H9 (cell line): ENCODE measurements at regions not wholly inside any gene's neighbourhood (a gene's known extent, or its start where the extent isn't known, plus 50 kb on each side); places are given as distances from the start of the nearest gene placed in this dataset.

Experiments used
- DNase-seq: peaks from one replicate; pipeline ENCODE4 v3.0.0-alpha.2; 2017
- H2AFZ ChIP-seq: one replicate; pipeline ENCODE4 v1.6.1; 2013; ENCODE audit warnings: mild to moderate bottlenecking, low read length, control low read depth, moderate library complexity
- H2AK5ac ChIP-seq: 2 replicates; pipeline ENCODE4 v1.6.1; 2013; ENCODE audit warnings: low read length, control low read depth, mixed read lengths; ENCODE audit not compliant: insufficient read length
- H2BK120ac ChIP-seq: one replicate; pipeline ENCODE4 v1.6.1; 2013; ENCODE audit warnings: low read depth, mild to moderate bottlenecking, low read length, control low read depth, inconsistent platforms; ENCODE audit not compliant: poor library complexity, severe bottlenecking
- H2BK12ac ChIP-seq: 2 replicates; pipeline ENCODE4 v1.6.1; 2013; ENCODE audit warnings: low read length, control low read depth, mixed read lengths, low read depth; ENCODE audit not compliant: insufficient read length
- H2BK15ac ChIP-seq: 2 replicates; pipeline ENCODE4 v1.6.1; 2013; ENCODE audit warnings: low read depth, low read length, control low read depth
- H2BK20ac ChIP-seq: one replicate; pipeline ENCODE4 v1.6.1; 2013; ENCODE audit warnings: low read depth, mild to moderate bottlenecking, low read length, control low read depth, inconsistent platforms; ENCODE audit not compliant: poor library complexity, severe bottlenecking
- H2BK5ac ChIP-seq: 2 replicates; pipeline ENCODE4 v1.6.1; 2013; ENCODE audit warnings: low read length, control low read depth, mixed read lengths; ENCODE audit not compliant: insufficient read length
- H3K14ac ChIP-seq: 2 replicates; pipeline ENCODE4 v1.6.1; 2013; ENCODE audit warnings: low read length, control low read depth; ENCODE audit not compliant: insufficient read depth
- H3K18ac ChIP-seq: 2 replicates; pipeline ENCODE4 v1.6.1; 2013; ENCODE audit warnings: low read depth, mild to moderate bottlenecking, mixed read lengths, low read length, control low read depth; ENCODE audit not compliant: insufficient read length
- H3K23ac ChIP-seq: 2 replicates; pipeline ENCODE4 v1.6.1; 2013; ENCODE audit warnings: low read length, control low read depth, mixed read lengths, low read depth; ENCODE audit not compliant: insufficient read length
- H3K23me2 ChIP-seq: 2 replicates; pipeline ENCODE4 v1.6.1; 2013; ENCODE audit warnings: low read depth, mild to moderate bottlenecking, mixed read lengths, low read length, control low read depth; ENCODE audit not compliant: insufficient read length, poor library complexity, severe bottlenecking
- H3K27ac ChIP-seq: 2 replicates; pipeline ENCODE4 v1.5.1; 2013; ENCODE audit warnings: low read length, control low read depth, mixed read lengths, low read depth; ENCODE audit not compliant: insufficient read length
- H3K27me3 ChIP-seq: 2 replicates; pipeline ENCODE4 v1.6.1; 2013; ENCODE audit warnings: low read length, control low read depth, inconsistent platforms; ENCODE audit not compliant: insufficient read depth
- H3K4ac ChIP-seq: 2 replicates; pipeline ENCODE4 v1.6.1; 2013; ENCODE audit warnings: low read depth, mild to moderate bottlenecking, control low read depth, inconsistent platforms, low read length, moderate library complexity
- H3K4me1 ChIP-seq: 2 replicates; pipeline ENCODE4 v1.6.1; 2013; ENCODE audit warnings: low read length, control low read depth, inconsistent platforms; ENCODE audit not compliant: insufficient read depth
- H3K4me2 ChIP-seq: 2 replicates; pipeline ENCODE4 v1.6.1; 2013; ENCODE audit warnings: low read length, control low read depth, mixed read lengths; ENCODE audit not compliant: insufficient read length, insufficient read depth
- H3K56ac ChIP-seq: 2 replicates; pipeline ENCODE4 v1.6.1; 2013; ENCODE audit warnings: low read depth, mild to moderate bottlenecking, mixed read lengths, low read length, control low read depth; ENCODE audit not compliant: insufficient read length
- H3K79me1 ChIP-seq: 2 replicates; pipeline ENCODE4 v1.6.1; 2013; ENCODE audit warnings: low read depth, mild to moderate bottlenecking, moderate library complexity, low read length, control low read depth, inconsistent platforms; ENCODE audit not compliant: insufficient read depth, poor library complexity, severe bottlenecking
- H3K79me2 ChIP-seq: 2 replicates; pipeline ENCODE4 v1.6.1; 2013; ENCODE audit warnings: low read length, control low read depth, inconsistent platforms; ENCODE audit not compliant: insufficient read depth
- H3K9ac ChIP-seq: 2 replicates; pipeline ENCODE4 v1.6.1; 2013; ENCODE audit warnings: low read length, control low read depth, mixed read lengths; ENCODE audit not compliant: insufficient read length; ENCODE audit errors: extremely low read depth
- H3K9me3 ChIP-seq: one replicate; pipeline ENCODE4 v1.6.1; 2013; ENCODE audit warnings: low read depth, low read length, inconsistent platforms; ENCODE audit not compliant: control insufficient read depth
- H3T11ph ChIP-seq: one replicate; pipeline ENCODE4 v1.6.1; 2013; ENCODE audit warnings: mild to moderate bottlenecking, low read length, control low read depth, inconsistent platforms
- H4K20me1 ChIP-seq: one replicate; pipeline ENCODE4 v1.6.1; 2013; ENCODE audit not compliant: control insufficient read depth, insufficient read length, insufficient read depth
- H4K5ac ChIP-seq: 2 replicates; pipeline ENCODE4 v1.6.1; 2013; ENCODE audit warnings: low read depth, mild to moderate bottlenecking, mixed read lengths, low read length, control low read depth; ENCODE audit not compliant: insufficient read length
- H4K8ac ChIP-seq: replicated peaks from 2 replicates; pipeline ENCODE4 v1.6.1; 2013; ENCODE audit warnings: low read length, control low read depth, mixed read lengths, low read depth; ENCODE audit not compliant: insufficient read length
- H4K91ac ChIP-seq: 2 replicates; pipeline ENCODE4 v1.6.1; 2013; ENCODE audit warnings: low read depth, mild to moderate bottlenecking, moderate library complexity, mixed read lengths, low read length, control low read depth; ENCODE audit not compliant: insufficient read length
- H3K27ac Mint-ChIP-seq, 3 experiments: 2 replicates in 2 of 3; 3 replicates in 1 of 3; pipeline ENCODE4 v1.8.0; 2020 to 2021; ENCODE audit warnings: mixed read lengths in 3 of 3, mild to moderate bottlenecking in 1 of 3, moderate library complexity in 1 of 3
- H3K27me3 Mint-ChIP-seq: 2 replicates; pipeline ENCODE4 v1.8.0; 2021; ENCODE audit warnings: low read depth, mild to moderate bottlenecking, moderate library complexity, mixed read lengths
- H3K36me3 Mint-ChIP-seq, 3 experiments: 2 replicates in 2 of 3; 3 replicates in 1 of 3; pipeline ENCODE4 v1.8.0; 2020 to 2021; ENCODE audit warnings: low read depth in 3 of 3, mixed read lengths in 3 of 3; ENCODE audit not compliant: insufficient read depth in 1 of 3
- H3K4me1 Mint-ChIP-seq, 2 experiments: 2 replicates each; pipeline ENCODE4 v1.8.0; 2020; ENCODE audit warnings: mixed read lengths in 2 of 2
- H3K4me3 Mint-ChIP-seq, 2 experiments: 2 replicates in 1 of 2; 3 replicates in 1 of 2; pipeline ENCODE4 v1.8.0; 2020 to 2021; ENCODE audit warnings: mild to moderate bottlenecking in 2 of 2, mixed read lengths in 2 of 2, moderate library complexity in 1 of 2
- H3K9me3 Mint-ChIP-seq, 2 experiments: 2 replicates in 1 of 2; 3 replicates in 1 of 2; pipeline ENCODE4 v1.8.0; 2020; ENCODE audit warnings: mild to moderate bottlenecking in 2 of 2, mixed read lengths in 2 of 2, moderate library complexity in 1 of 2
- CTCF ChIP-seq: fragments of 200-600 bp; sonication (generic); conservative IDR thresholded peaks from 3 replicates; pipeline ENCODE4 v1.8.0; 2021; ENCODE audit warnings: antibody characterized with exemption, mild to moderate bottlenecking

- Histone ChIP-seq H2BK120ac (no peak overlapping the region), H3K9ac (no peak overlapping the region), H4K91ac (no peak overlapping the region), H2AFZ (no peak overlapping the region), H3K79me1 (no peaks in the 10 kb centered on the region), H3K4ac (no peak overlapping the region), H3K23me2 (no peaks in the 10 kb centered on the region), H2AK5ac (no peak overlapping the region), H2BK20ac (no peak overlapping the region), H3K27ac (no peak overlapping the region), H3K4me1 (no peaks in the 10 kb centered on the region), H2BK5ac (no peak overlapping the region), H4K20me1 (no peaks in the 10 kb centered on the region), H3K23ac (no peak overlapping the region), H3K14ac (no peak overlapping the region), H3K9me3 (no peaks in the 10 kb centered on the region), H3K18ac (no peak overlapping the region), H3K56ac (no peak overlapping the region), H4K5ac (no peak overlapping the region), H3T11ph (no peak overlapping the region), H2BK12ac (no peak overlapping the region), H3K4me2 (no peak overlapping the region), H3K27me3 (no peaks in the 10 kb centered on the region), H2BK15ac (no peak overlapping the region), H4K8ac (no peak overlapping the region), H3K79me2 (no peaks in the 10 kb centered on the region)
- no peak for DNase-seq
- TF ChIP-seq CTCF = no peak
- Mint-ChIP-seq H3K4me3 (no peak overlapping the region), H3K27ac (no peak overlapping the region), H3K27me3 (peaks cover 2% of the 10 kb centered on the region; the same call in 1 of the 2 replicates), H3K4me1 (no peaks in the 10 kb centered on the region), H3K9me3 (no peaks in the 10 kb centered on the region), H3K36me3 (no peaks in the 10 kb centered on the region)
Measured at GRCh38 chr4:101500742-101501141, 153.4 kb upstream of the PPP3CA start.
